ENCODE measurements at regions not wholly inside any gene's neighbourhood (a gene's known extent, or its start where the extent isn't known, plus 50 kb on each side); places are given as distances from the start of the nearest gene placed in this dataset.

DNA sequence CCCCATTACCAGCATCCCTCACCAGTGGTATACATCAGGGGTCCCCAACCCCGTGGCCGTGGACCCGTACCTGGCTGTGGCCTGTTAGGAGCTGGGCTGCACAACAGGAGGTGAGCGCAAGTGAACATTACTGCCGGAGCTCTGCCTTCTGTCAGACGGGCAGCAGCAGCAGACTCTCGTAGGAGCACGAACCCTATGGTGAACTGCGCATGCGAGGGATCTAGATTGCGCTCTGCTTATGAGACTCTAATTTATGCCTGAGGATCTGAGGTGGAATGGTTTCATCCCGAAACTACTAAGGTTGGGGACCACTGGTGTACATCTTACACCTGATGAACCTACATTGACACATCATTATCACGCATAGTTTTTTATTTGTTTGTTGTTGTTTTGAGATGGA lies 52.8 kb upstream of the DHX15 start:
- no peaks in the 10 kb centered on the region for H3K9me3 ChIP-seq
- intact Hi-C loops (cut with DNase I) = no loop called here
- DNase-seq = no peak
- TF ChIP-seq, protein P1, sequence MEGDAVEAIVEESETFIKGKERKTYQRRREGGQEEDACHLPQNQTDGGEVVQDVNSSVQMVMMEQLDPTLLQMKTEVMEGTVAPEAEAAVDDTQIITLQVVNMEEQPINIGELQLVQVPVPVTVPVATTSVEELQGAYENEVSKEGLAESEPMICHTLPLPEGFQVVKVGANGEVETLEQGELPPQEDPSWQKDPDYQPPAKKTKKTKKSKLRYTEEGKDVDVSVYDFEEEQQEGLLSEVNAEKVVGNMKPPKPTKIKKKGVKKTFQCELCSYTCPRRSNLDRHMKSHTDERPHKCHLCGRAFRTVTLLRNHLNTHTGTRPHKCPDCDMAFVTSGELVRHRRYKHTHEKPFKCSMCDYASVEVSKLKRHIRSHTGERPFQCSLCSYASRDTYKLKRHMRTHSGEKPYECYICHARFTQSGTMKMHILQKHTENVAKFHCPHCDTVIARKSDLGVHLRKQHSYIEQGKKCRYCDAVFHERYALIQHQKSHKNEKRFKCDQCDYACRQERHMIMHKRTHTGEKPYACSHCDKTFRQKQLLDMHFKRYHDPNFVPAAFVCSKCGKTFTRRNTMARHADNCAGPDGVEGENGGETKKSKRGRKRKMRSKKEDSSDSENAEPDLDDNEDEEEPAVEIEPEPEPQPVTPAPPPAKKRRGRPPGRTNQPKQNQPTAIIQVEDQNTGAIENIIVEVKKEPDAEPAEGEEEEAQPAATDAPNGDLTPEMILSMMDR (IDR thresholded peaks at IDR 0.05) = no peak
- no peaks in the 10 kb centered on the region for H3K4me1 ChIP-seq
- no peak overlapping the region for H3K27ac ChIP-seq
- H3K27me3 ChIP-seq = no peaks in the 10 kb centered on the region
- H3K36me3 ChIP-seq = no peaks in the 10 kb centered on the region
- H3K4me3 ChIP-seq = no peak overlapping the region
- H3K9ac ChIP-seq (ENCODE audit: low read depth in 2 of 2, low read length in 2 of 2) = no peak overlapping the region

DNA sequence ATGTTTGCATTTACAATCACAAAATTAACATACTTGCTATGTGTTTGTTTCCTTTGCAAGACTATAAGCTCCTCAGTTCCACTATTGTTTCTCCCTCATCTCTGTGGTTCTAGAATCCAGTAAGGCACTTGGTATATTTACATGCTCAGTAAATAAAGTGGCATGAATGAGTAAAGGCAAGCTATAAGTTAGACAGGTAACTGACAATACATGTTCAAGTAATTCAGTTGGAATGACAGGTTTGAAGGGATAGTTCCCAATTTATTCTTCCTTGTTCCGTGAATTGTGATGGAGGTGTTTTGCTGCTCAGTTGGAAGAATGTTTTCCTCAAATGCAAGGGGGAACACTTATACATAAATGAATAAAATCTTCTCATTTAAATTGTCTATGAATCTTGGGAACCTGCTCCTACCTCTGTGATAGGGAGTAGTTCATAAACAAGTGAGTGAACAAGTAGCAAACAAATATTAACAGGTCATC lies 54.1 kb upstream of the DHX15 start:
- Histone ChIP-seq H3K27ac (no peak overlapping the region), H3K4me1 (no peaks in the 10 kb centered on the region), H3K36me3 (no peaks in the 10 kb centered on the region), H3K9ac (ENCODE audit: low read depth in 2 of 2, low read length in 2 of 2) (no peak overlapping the region), H3K9me3 (no peaks in the 10 kb centered on the region), H3K27me3 (no peaks in the 10 kb centered on the region), H3K4me3 (no peak overlapping the region)
- TF ChIP-seq, protein P1 (IDR thresholded peaks at IDR 0.05) = no peak
- intact Hi-C loops (cut with DNase I) = no loop called here
- no peak for DNase-seq

DNA sequence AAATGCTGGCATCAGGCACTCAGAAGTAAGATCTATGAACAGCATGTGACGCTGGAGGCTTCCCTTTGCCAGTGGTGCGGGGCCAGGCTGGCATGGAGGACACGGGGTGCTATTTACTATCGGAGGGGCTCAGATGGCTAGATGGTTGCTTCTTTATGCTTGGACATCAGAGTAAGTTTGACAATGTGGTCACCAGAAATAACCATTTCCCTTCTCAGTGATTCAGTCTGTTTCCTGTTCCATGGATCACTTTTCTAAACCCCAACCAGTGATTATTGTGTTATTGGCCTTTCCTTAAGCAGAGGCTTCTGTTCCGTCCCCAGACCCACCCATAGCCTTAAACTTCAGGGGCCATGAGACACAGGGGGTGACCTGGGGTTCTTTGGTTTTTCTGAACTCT lies 55.4 kb upstream of the DHX15 start:
- Histone ChIP-seq H3K9ac (ENCODE audit: low read depth in 2 of 2, low read length in 2 of 2) (peak overlapping the region in 1 of 2 donors; percentile 23), H3K4me1 (no peaks in the 10 kb centered on the region), H3K36me3 (no peaks in the 10 kb centered on the region), H3K9me3 (no peaks in the 10 kb centered on the region), H3K4me3 (no peak overlapping the region), H3K27ac (peak overlapping the region; percentile 50), H3K27me3 (no peaks in the 10 kb centered on the region)
- intact Hi-C loops (cut with DNase I) = no loop called here
- peak; percentile 20 for DNase-seq
- TF ChIP-seq, protein P1 (IDR thresholded peaks at IDR 0.05) = no peak

DNA sequence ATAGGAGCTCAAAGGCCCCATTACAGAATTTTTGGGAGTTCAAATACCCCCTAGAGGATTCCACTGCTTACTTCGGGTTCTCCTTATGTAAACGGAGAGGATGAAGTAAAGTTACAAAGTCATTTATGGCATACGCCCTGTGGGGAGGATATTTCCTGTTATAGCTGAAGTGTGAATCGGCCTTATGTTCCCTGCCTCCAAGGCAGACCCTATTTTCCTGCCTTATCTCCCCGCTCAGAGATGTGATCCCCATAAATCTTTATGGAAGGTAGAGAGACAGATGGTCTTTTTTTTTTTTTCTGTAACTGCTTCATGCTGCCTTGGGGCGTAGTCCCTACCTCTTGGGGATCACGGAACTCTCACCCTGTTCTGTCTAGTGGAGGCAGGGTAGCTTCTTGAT lies 56.0 kb upstream of the DHX15 start:
- intact Hi-C loops (cut with DNase I) = no loop called here
- no peak overlapping the region for H3K9ac ChIP-seq (ENCODE audit: low read depth in 2 of 2, low read length in 2 of 2)
- no peaks in the 10 kb centered on the region for H3K36me3 ChIP-seq
- H3K27ac ChIP-seq = peak overlapping the region; percentile 50
- H3K4me3 ChIP-seq = no peak overlapping the region
- peak; percentile 50 for DNase-seq
- peaks cover 6% of the 10 kb centered on the region for H3K4me1 ChIP-seq
- TF ChIP-seq, protein P1 (IDR thresholded peaks at IDR 0.05) = no peak
- no peaks in the 10 kb centered on the region for H3K27me3 ChIP-seq
- H3K9me3 ChIP-seq = no peaks in the 10 kb centered on the region

DNA sequence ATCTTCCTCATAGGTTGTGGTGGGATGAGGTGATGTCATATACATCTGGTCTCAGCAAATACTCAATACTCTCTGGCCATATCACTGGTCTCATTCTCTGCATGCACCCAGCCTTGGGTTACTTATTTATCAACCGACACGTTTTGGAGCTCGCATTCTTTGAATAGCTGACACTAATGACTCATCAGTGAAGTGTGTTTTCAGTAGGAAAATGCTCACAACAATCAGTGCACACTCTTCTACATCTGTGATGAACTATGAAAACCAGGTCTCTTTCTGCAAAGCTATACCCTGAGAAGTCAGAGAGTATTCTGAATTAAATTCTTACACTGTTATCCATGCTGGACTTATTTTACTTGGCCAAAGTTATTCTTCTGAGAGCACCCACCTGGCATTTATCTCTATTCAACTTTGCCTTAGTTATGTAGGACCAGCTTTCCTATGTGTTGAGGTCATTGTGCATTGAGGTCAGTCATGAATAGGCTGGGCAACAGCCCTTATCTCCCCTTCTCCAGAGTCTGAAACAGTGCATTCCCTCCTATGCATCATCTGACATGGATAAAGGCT lies 58.7 kb upstream of the DHX15 start:
- H3K4me1 ChIP-seq = peaks cover 11% of the 10 kb centered on the region
- TF ChIP-seq, protein P1 (IDR thresholded peaks at IDR 0.05) = no peak
- peak overlapping the region; percentile 29 for H3K27ac ChIP-seq
- no peak overlapping the region for H3K9ac ChIP-seq (ENCODE audit: low read depth in 2 of 2, low read length in 2 of 2)
- no peaks in the 10 kb centered on the region for H3K27me3 ChIP-seq
- H3K4me3 ChIP-seq = no peak overlapping the region
- peak; percentile 16 for DNase-seq
- intact Hi-C loops (cut with DNase I) = no loop called here
- H3K36me3 ChIP-seq = no peaks in the 10 kb centered on the region
- no peaks in the 10 kb centered on the region for H3K9me3 ChIP-seq

All from colonic mucosa (tissue), 4 donors.